Endothelial cell (in vitro differentiated cells): ENCODE measurements at regions not wholly inside any gene's neighbourhood (a gene's known extent, or its start where the extent isn't known, plus 50 kb on each side); places are given as distances from the start of the nearest gene placed in this dataset.

Experiments
- DNase-seq: peaks from one replicate; pipeline ENCODE4 v3.0.0; 2021; ENCODE audit warnings: low spot score
- H3K27ac Mint-ChIP-seq: one replicate; pipeline ENCODE4 v1.8.0; 2021; ENCODE audit warnings: mixed read lengths, inconsistent platforms; ENCODE audit not compliant: unreplicated experiment
- H3K27me3 Mint-ChIP-seq: one replicate; pipeline ENCODE4 v1.8.0; 2021; ENCODE audit warnings: mild to moderate bottlenecking, moderate library complexity, mixed read lengths, inconsistent platforms; ENCODE audit not compliant: unreplicated experiment
- H3K36me3 Mint-ChIP-seq: one replicate; pipeline ENCODE4 v1.8.0; 2021; ENCODE audit warnings: mild to moderate bottlenecking, low read depth, mixed read lengths, inconsistent platforms; ENCODE audit not compliant: unreplicated experiment
- H3K4me1 Mint-ChIP-seq: one replicate; pipeline ENCODE4 v1.8.0; 2021; ENCODE audit warnings: mild to moderate bottlenecking, mixed read lengths, inconsistent platforms; ENCODE audit not compliant: unreplicated experiment
- H3K4me3 Mint-ChIP-seq: one replicate; pipeline ENCODE4 v1.8.0; 2021; ENCODE audit warnings: mild to moderate bottlenecking, mixed read lengths, inconsistent platforms; ENCODE audit not compliant: unreplicated experiment
- H3K9me3 Mint-ChIP-seq: one replicate; pipeline ENCODE4 v1.8.0; 2021; ENCODE audit warnings: mixed read lengths, inconsistent platforms; ENCODE audit not compliant: unreplicated experiment
- CTCF ChIP-seq: fragments of 200-600 bp; sonication (generic); IDR thresholded peaks from one replicate; pipeline ENCODE4 v1.5.0; 2021; ENCODE audit warnings: antibody characterized with exemption; ENCODE audit not compliant: unreplicated experiment

GRCh38 chr3:103181160-103181559 lies 746.3 kb downstream of the ZPLD1 start:
- DNase-seq: no peak
- Mint-ChIP-seq H3K36me3 (no peaks in the 10 kb centered on the region), H3K27me3 (peaks cover 1% of the 10 kb centered on the region), H3K4me1 (no peaks in the 10 kb centered on the region), H3K27ac (no peak overlapping the region), H3K4me3 (no peak overlapping the region), H3K9me3 (no peaks in the 10 kb centered on the region)
- TF ChIP-seq CTCF: no peak

- no peak for TF ChIP-seq CTCF
- DNase-seq: no peak
- H3K27me3 Mint-ChIP-seq: no peaks in the 10 kb centered on the region
- H3K4me1 Mint-ChIP-seq: no peaks in the 10 kb centered on the region
- no peaks in the 10 kb centered on the region for H3K9me3 Mint-ChIP-seq
- H3K27ac Mint-ChIP-seq: no peak overlapping the region
- H3K4me3 Mint-ChIP-seq: no peak overlapping the region
- H3K36me3 Mint-ChIP-seq: no peaks in the 10 kb centered on the region
These were observed 750.0 kb downstream of the ZPLD1 start for GRCh38 chr3:103184772-103185171.

- H3K27me3 Mint-ChIP-seq: no peaks in the 10 kb centered on the region
- TF ChIP-seq CTCF: no peak
- H3K27ac Mint-ChIP-seq: no peak overlapping the region
- H3K9me3 Mint-ChIP-seq: no peaks in the 10 kb centered on the region
- no peak for DNase-seq
- no peak overlapping the region for H3K4me3 Mint-ChIP-seq
- no peaks in the 10 kb centered on the region for H3K36me3 Mint-ChIP-seq
- no peaks in the 10 kb centered on the region for H3K4me1 Mint-ChIP-seq
These were observed 755.1 kb downstream of the ZPLD1 start for GRCh38 chr3:103189941-103190340.

- no peak overlapping the region for H3K27ac Mint-ChIP-seq
- H3K9me3 Mint-ChIP-seq: no peaks in the 10 kb centered on the region
- H3K36me3 Mint-ChIP-seq: no peaks in the 10 kb centered on the region
- no peaks in the 10 kb centered on the region for H3K27me3 Mint-ChIP-seq
- H3K4me3 Mint-ChIP-seq: no peak overlapping the region
- no peak for DNase-seq
- TF ChIP-seq CTCF: no peak
- no peaks in the 10 kb centered on the region for H3K4me1 Mint-ChIP-seq
These were observed 760.4 kb downstream of the ZPLD1 start for GRCh38 chr3:103195216-103195615.

- no peak for DNase-seq
- no peaks in the 10 kb centered on the region for H3K4me1 Mint-ChIP-seq
- no peaks in the 10 kb centered on the region for H3K36me3 Mint-ChIP-seq
- no peak overlapping the region for H3K27ac Mint-ChIP-seq
- no peaks in the 10 kb centered on the region for H3K27me3 Mint-ChIP-seq
- TF ChIP-seq CTCF: no peak
- H3K9me3 Mint-ChIP-seq: no peaks in the 10 kb centered on the region
- no peak overlapping the region for H3K4me3 Mint-ChIP-seq
These were observed 768.6 kb downstream of the ZPLD1 start for GRCh38 chr3:103203441-103203840.
